ENCODE measurements at regions not wholly inside any gene's neighbourhood (a gene's known extent, or its start where the extent isn't known, plus 50 kb on each side); places are given as distances from the start of the nearest gene placed in this dataset.

GRCh38 chr7:73973091-73973490 lies 54.9 kb upstream of the ELN start:
- Mint-ChIP-seq H3K36me3 (ENCODE audit: low read depth) (no peaks in the 10 kb centered on the region), H3K9me3 (no peaks in the 10 kb centered on the region), H3K27me3 (peaks cover 3% of the 10 kb centered on the region), H3K27ac (no peak overlapping the region), H3K4me3 (no peak overlapping the region), H3K4me1 (ENCODE audit: low read depth) (no peaks in the 10 kb centered on the region)
- ChIA-PET CTCF (interaction anchor here (0.7 kb wide), 1 partner anchor 54 kb away, joined by 4 read pairs; no protein-coding TSS in a partner anchor), POLR2A (no interaction called here)
- ATAC-seq (no peak), DNase-seq (no peak)
- no peak for TF ChIP-seq CTCF (IDR thresholded peaks at IDR 0.05)
- intact Hi-C loops (cut with micrococcal nuclease), result no loop called here

GRCh38 chr7:73974101-73974947 lies 53.6 kb upstream of the ELN start:
- POLR2A ChIA-PET, result no interaction called here
- intact Hi-C loops (cut with micrococcal nuclease), result no loop called here
- peaks cover 3% of the 10 kb centered on the region for H3K27me3 Mint-ChIP-seq
- H3K9me3 Mint-ChIP-seq, result no peaks in the 10 kb centered on the region
- no peak overlapping the region for H3K27ac Mint-ChIP-seq
- no peaks in the 10 kb centered on the region for H3K36me3 Mint-ChIP-seq (ENCODE audit: low read depth)
- TF ChIP-seq CTCF (IDR thresholded peaks at IDR 0.05), result no peak
- no peak overlapping the region for H3K4me3 Mint-ChIP-seq
- ATAC-seq (no peak), DNase-seq (no peak)
- CTCF ChIA-PET, result no interaction called here
- H3K4me1 Mint-ChIP-seq (ENCODE audit: low read depth), result no peaks in the 10 kb centered on the region

- Mint-ChIP-seq H3K36me3 (ENCODE audit: low read depth) (no peaks in the 10 kb centered on the region), H3K27me3 (peaks cover 6% of the 10 kb centered on the region), H3K27ac (no peak overlapping the region), H3K4me3 (no peak overlapping the region), H3K4me1 (ENCODE audit: low read depth) (no peaks in the 10 kb centered on the region), H3K9me3 (no peaks in the 10 kb centered on the region)
- CTCF ChIA-PET, result no interaction called here
- POLR2A ChIA-PET, result no interaction called here
- no peak for TF ChIP-seq CTCF (IDR thresholded peaks at IDR 0.05)
- ATAC-seq (no peak), DNase-seq (no peak)
- intact Hi-C loops (cut with micrococcal nuclease), result no loop called here
These were observed 52.7 kb upstream of the ELN start for GRCh38 chr7:73974948-73975926.

- ChIA-PET POLR2A (no interaction called here), CTCF (no interaction called here)
- no peaks in the 10 kb centered on the region for H3K4me1 Mint-ChIP-seq (ENCODE audit: low read depth)
- peaks cover 5% of the 10 kb centered on the region for H3K27me3 Mint-ChIP-seq
- ATAC-seq (no peak), DNase-seq (no peak)
- intact Hi-C loops (cut with micrococcal nuclease), result no loop called here
- H3K27ac Mint-ChIP-seq, result no peak overlapping the region
- no peaks in the 10 kb centered on the region for H3K9me3 Mint-ChIP-seq
- TF ChIP-seq CTCF (IDR thresholded peaks at IDR 0.05), result no peak
- no peaks in the 10 kb centered on the region for H3K36me3 Mint-ChIP-seq (ENCODE audit: low read depth)
- H3K4me3 Mint-ChIP-seq, result no peak overlapping the region
These were observed 51.0 kb upstream of the ELN start for GRCh38 chr7:73976761-73977618.
